ENCODE measurements at regions not wholly inside any gene's neighbourhood (a gene's known extent, or its start where the extent isn't known, plus 50 kb on each side); places are given as distances from the start of the nearest gene placed in this dataset.

- TF ChIP-seq CTCF (conservative IDR thresholded peaks at IDR 0.05) (no peak), EZH2 (IDR thresholded peaks at IDR 0.05; ENCODE audit: low read depth) (no peak)
Measured at GRCh38 chr3:182524711-182525401, 268.4 kb upstream of the ATP11B start.

Data from PC-9 (cell line).